AG10803 (cell line): ENCODE measurements at regions not wholly inside any gene's neighbourhood (a gene's known extent, or its start where the extent isn't known, plus 50 kb on each side); places are given as distances from the start of the nearest gene placed in this dataset.
"Not testable (repeated sequence)": the region's sequence is repeated elsewhere in the genome, so short reads cannot be mapped to it uniquely, and the experiment has no call there.

Source experiments
- DNase-seq: peaks from one replicate; pipeline ENCODE4 v3.0.0; 2010; ENCODE audit warnings: low read depth
- H3K4me3 ChIP-seq: 2 replicates; pipeline ENCODE4 v1.5.1; 2011; ENCODE audit warnings: mild to moderate bottlenecking, low read length, control low read depth
- TF ChIP-seq, protein P1 (sequence below): conservative IDR thresholded peaks from 2 replicates; pipeline ENCODE4 v1.5.1; 2011; ENCODE audit warnings: mild to moderate bottlenecking, low read length, control low read depth, inconsistent platforms

DNA sequence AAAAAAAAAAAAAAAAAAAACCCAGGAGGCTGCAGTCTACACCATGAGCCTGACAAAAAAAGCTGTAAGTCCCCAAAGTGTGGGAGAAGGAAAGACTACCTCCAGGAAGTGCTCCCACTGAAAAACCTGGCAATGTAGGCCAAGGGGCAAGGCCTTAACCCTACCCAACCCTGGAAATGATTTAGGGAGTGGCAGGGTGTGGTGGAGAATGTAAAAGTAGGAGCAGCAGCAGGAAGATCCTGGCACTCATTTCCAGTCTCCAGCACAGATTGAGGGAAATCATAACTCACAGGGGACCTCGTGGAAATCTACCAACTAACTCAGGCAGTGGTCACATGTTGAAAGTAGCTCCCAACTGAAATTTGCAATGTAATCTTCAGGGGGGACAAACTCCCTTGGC, 839.5 kb downstream of the EPHA3 start:
- no peak for DNase-seq
- no peak overlapping the region for H3K4me3 ChIP-seq
- TF ChIP-seq, protein P1, sequence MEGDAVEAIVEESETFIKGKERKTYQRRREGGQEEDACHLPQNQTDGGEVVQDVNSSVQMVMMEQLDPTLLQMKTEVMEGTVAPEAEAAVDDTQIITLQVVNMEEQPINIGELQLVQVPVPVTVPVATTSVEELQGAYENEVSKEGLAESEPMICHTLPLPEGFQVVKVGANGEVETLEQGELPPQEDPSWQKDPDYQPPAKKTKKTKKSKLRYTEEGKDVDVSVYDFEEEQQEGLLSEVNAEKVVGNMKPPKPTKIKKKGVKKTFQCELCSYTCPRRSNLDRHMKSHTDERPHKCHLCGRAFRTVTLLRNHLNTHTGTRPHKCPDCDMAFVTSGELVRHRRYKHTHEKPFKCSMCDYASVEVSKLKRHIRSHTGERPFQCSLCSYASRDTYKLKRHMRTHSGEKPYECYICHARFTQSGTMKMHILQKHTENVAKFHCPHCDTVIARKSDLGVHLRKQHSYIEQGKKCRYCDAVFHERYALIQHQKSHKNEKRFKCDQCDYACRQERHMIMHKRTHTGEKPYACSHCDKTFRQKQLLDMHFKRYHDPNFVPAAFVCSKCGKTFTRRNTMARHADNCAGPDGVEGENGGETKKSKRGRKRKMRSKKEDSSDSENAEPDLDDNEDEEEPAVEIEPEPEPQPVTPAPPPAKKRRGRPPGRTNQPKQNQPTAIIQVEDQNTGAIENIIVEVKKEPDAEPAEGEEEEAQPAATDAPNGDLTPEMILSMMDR, result no peak

DNA sequence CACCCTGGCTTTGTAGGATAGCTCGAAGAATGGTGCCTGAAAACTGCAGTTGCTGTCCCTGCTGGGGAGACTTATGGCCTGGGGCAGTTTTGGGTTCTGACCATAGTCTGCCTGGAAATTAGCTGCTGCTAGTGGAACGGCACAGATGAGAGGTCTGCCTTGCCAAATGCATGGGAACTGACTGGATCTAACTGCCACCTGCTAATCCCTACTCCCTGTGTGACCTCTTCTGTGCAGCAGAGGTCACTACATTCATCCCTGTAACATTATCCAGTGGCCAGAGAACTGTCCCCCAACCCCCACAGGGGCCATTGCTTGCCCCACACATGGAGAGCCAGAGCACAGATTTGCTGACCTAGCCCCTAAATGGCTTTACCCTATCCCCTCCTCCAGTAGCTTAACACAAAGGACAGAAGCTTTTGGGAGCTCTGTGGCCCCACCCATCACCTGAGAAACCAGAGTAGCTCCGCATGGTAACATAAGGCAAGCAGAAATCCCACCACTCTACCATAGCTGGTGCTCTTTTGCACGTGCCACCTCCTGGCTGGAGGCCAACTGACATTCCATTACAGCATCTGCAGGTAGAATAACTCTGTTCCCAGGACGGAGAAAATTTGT, 840.0 kb downstream of the EPHA3 start:
- TF ChIP-seq, protein P1, result no peak
- DNase-seq, result no peak
- no peak overlapping the region for H3K4me3 ChIP-seq

DNA sequence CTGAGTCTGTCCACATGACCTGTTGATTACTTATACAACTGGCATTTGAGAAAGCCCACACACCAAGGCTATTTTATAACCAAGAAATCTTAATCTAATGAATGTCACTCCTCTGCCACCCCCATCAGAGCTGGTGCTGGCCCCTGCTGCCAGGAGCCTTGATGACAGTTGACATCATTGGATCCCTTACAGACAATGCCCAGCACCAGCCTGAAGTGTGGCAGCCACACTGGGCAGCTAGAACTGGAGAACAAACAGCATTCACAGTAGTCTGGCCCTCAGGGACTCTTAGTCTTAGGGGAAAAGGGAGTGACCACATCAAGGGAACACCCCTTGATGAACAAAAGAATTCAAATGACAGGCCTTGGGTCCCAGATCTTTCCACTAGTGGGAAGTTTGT, 840.6 kb downstream of the EPHA3 start:
- no peak overlapping the region for H3K4me3 ChIP-seq
- TF ChIP-seq, protein P1, result no peak
- DNase-seq, result no peak

DNA sequence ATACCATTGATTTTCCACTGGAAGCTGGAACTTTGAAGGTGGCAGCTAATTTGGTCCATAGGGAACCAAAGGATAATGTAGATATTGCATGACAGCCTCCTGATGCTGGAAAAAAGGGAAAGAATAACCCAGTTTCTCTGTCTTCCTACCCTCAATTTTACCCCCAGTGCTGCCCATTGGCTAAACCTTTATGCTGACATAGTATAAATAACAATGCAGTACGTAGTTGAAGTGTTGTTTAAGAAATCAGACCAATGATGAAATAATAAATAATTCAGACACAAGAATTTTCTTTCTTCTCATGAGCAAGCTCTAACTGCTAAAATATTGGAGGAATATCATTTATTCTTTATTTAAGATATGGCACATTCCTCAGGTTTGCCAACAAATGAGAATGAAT, 843.4 kb downstream of the EPHA3 start:
- no peak overlapping the region for H3K4me3 ChIP-seq
- TF ChIP-seq, protein P1, result no peak
- no peak for DNase-seq

DNA sequence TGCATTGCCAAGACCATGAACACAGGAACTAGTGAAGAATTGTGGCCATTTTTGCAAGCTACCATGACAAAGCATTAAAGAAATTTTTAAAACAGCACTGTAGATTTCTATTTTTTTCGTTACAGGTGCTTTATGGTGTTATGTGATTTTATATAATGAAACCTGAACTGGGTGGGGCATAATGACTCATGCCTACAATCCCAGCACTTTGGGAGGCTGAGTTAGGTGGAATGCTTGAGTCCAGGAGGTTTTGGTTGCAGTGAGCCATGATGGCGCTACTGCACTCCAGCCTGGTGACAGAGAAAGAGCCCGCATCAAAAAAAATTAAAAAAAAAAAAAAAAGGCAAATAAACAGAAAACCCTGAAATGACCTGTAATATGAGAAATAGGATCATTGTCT, 846.7 kb downstream of the EPHA3 start:
- TF ChIP-seq, protein P1, result no peak
- no peak for DNase-seq

DNA sequence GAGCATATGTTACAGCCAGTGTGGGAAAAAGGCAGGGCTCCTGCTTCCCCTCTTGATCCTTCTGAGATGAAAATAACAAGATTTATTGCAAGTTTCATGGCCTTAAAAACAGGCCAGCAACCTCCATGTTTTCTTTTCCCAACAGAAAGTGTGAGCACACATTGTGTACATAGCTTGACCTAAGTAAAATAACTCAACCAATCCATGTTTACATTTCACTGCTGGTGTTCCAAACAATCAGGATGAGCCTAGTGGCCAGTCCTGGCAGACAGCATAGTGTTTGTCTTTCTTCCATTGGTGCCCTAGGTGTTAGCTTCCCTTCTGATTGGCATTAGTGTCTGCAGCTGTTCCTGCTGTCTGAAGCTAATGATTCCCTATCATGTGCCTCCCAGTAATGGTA, 847.7 kb downstream of the EPHA3 start:
- no peak overlapping the region for H3K4me3 ChIP-seq
- TF ChIP-seq, protein P1, result no peak
- DNase-seq, result no peak

More for the DNA sequence above, 846.7 kb downstream of the EPHA3 start:
- no peak overlapping the region for H3K4me3 ChIP-seq

DNA sequence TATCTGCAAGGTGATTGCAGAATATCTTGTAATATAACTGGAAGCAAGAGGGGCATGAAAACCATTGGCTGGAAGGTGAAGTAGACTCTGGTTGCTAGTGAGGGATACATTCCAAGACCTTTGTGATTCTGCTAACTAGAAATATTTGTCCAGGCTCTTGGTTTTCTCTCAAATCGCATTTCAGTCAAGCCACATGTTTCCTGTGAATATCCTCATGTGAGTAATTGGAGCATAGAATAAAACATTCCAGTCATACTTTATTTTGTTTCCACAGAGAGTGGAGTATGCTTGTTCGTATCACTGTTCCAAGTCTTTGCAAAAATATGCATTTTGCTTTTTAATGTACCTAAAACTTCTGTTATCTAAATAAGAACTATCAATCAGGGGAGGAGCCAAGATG, 850.0 kb downstream of the EPHA3 start:
- no peak overlapping the region for H3K4me3 ChIP-seq
- no peak for DNase-seq
- TF ChIP-seq, protein P1, result no peak

DNA sequence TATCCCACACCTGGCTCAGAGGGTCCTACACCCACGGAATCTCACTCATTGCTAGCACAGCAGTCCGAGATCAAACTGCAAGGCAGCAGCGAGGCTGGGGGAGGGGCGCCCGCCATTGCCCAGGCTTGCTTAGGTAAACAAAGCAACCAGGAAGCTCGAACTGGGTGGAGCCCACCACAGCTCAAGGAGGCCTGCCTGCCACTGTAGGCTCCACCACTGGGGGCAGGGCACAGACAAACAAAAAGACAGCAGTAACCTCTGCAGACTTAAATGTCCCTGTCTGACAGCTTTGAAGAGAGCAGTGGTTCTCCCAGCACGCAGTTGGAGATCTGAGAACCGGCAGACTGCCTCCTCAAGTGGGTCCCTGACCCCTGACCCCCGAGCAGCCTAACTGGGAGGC, 850.7 kb downstream of the EPHA3 start:
- not testable (repeated sequence) for H3K4me3 ChIP-seq, DNase-seq
